Gastroesophageal sphincter (tissue), 4 donors: ENCODE measurements at regions not wholly inside any gene's neighbourhood (a gene's known extent, or its start where the extent isn't known, plus 50 kb on each side); places are given as distances from the start of the nearest gene placed in this dataset.

Experiments
- ATAC-seq: fragments of 150-250 bp; one replicate; pipeline ENCODE4 v1.9.1; 2016; ENCODE audit warnings: mild to moderate bottlenecking, moderate library complexity
- H3K27ac ChIP-seq, 4 donors: fragments of 200-600 bp; sonication (generic) in 3 of 4; 1 replicate in 3 of 4; 2 replicates in 1 of 4; pipeline ENCODE4 v1.5.1; 2016 to 2019
- H3K27me3 ChIP-seq: fragments of 200-600 bp; sonication (generic); one replicate; pipeline ENCODE4 v1.5.1; 2019
- H3K36me3 ChIP-seq, 2 donors: fragments of 200-600 bp; sonication (generic); one replicate each; pipeline ENCODE4 v1.5.1; 2019; ENCODE audit warnings: control low read depth in 1 of 2
- H3K4me1 ChIP-seq, 3 donors: fragments of 200-600 bp; sonication (generic); 1 replicate in 2 of 3; 2 replicates in 1 of 3; pipeline ENCODE4 v1.5.1; 2016 to 2019; ENCODE audit warnings: control low read depth in 2 of 3
- H3K4me3 ChIP-seq, 2 donors: fragments of 200-600 bp; sonication (generic); one replicate each; pipeline ENCODE4 v1.5.1; 2019; ENCODE audit warnings: mild to moderate bottlenecking in 1 of 2, moderate library complexity in 1 of 2
- H3K9me3 ChIP-seq, 3 donors: fragments of 200-600 bp; sonication (generic); one replicate each; pipeline ENCODE4 v1.5.1; 2017 to 2019; ENCODE audit warnings: control low read depth in 2 of 3
- CTCF ChIP-seq, 4 experiments: fragments of 200-600 bp in 2 of 4; fragments of 450-650 bp in 2 of 4; sonication (generic) in 1 of 4; IDR thresholded peaks; one replicate each; pipeline ENCODE4 v1.5.1; 2017 to 2019; ENCODE audit warnings: antibody characterized with exemption in 4 of 4, mild to moderate bottlenecking in 2 of 4, moderate library complexity in 2 of 4
- EP300 ChIP-seq: sonication (generic); formaldehyde crosslinking; IDR thresholded peaks from one replicate; pipeline ENCODE4 v1.6.1; 2017; ENCODE audit warnings: antibody characterized with exemption, mild to moderate bottlenecking
- POLR2A ChIP-seq, 2 donors: fragments of 450-650 bp; IDR thresholded peaks; one replicate each; pipeline ENCODE4 v1.6.1; 2017; ENCODE audit warnings: antibody characterized with exemption in 2 of 2, mild to moderate bottlenecking in 2 of 2, moderate library complexity in 1 of 2
- POLR2AphosphoS5 ChIP-seq: sonication (generic); formaldehyde crosslinking; IDR thresholded peaks from one replicate; pipeline ENCODE4 v1.6.1; 2017; ENCODE audit warnings: antibody characterized with exemption
- WGBS, 2 donors: methylation state at CpG; one replicate each; pipeline ENCODE4 v1.1.5; 2018; ENCODE audit warnings: low coverage in 1 of 2; 5-methylcytosine and 5-hydroxymethylcytosine counted together

DNA sequence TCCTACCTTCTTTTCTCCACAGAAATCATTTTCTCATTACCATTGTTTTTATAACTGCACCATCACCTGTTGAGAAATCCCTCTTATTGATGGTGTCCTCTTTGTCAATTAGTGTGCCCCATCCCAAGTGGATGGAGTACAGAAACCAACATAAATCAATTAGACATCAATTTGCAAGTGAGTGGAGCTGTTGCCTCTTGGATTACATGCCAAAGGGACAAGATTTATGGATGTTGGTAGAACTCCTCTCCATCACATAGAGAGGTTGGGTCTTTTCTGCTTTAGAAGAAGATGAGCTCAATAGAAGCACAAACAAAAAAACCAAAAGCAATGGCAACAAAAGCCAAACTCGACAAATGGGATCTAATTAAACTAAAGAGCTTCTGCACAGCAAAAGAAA is 973.5 kb downstream of the CDH11 start:
- TF ChIP-seq POLR2A (IDR thresholded peaks at IDR 0.05): no peak
- TF ChIP-seq EP300: no peak
- no peak for TF ChIP-seq CTCF (IDR thresholded peaks at IDR 0.05)
- no peak for TF ChIP-seq POLR2AphosphoS5
- Histone ChIP-seq H3K36me3 (no peaks in the 10 kb centered on the region), H3K27ac (no peak overlapping the region), H3K4me1 (no peaks in the 10 kb centered on the region), H3K9me3 (no peaks in the 10 kb centered on the region), H3K27me3 (no peaks in the 10 kb centered on the region), H3K4me3 (no peak overlapping the region)
- whole genome bisulfite sequencing, 2 donors: 82% methylated on average over 1 of the region's 1 CpG; no CpG with 5 or more reads in 1 of the 2 donors
- ATAC-seq: no peak

DNA sequence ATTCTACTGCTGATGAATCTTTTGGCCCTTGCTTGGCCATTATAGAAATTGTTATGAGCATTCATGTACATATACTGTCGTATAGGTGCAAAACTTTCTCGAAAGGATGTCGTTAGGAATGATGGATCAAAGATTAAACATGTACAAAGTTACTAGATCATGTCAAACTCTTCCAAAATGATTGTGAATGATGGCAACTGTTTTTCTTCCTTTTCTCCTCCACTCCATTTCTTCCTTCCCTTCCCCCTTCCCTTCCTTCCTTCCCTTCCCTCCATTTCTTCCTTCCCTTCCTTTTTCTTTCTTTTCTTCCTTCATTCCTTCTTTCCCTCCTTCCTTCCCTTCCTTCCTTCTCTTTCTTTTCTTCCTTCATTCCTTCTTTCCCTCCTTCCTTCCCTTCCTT is 973.9 kb downstream of the CDH11 start:
- no peak for TF ChIP-seq POLR2A (IDR thresholded peaks at IDR 0.05)
- no peaks in the 10 kb centered on the region for H3K9me3 ChIP-seq
- H3K4me1 ChIP-seq: no peaks in the 10 kb centered on the region
- H3K4me3 ChIP-seq: no peak overlapping the region
- no peak for ATAC-seq
- no peaks in the 10 kb centered on the region for H3K27me3 ChIP-seq
- no peak overlapping the region for H3K27ac ChIP-seq
- 93 to 100% methylated on average over 3 of the region's 3 CpGs for WGBS, 2 donors
- H3K36me3 ChIP-seq: no peaks in the 10 kb centered on the region

- TF ChIP-seq CTCF (IDR thresholded peaks at IDR 0.05) (no peak), POLR2AphosphoS5 (no peak), POLR2A (IDR thresholded peaks at IDR 0.05) (no peak), EP300 (no peak)
- Histone ChIP-seq H3K36me3 (no peaks in the 10 kb centered on the region), H3K4me3 (no peak overlapping the region), H3K27ac (no peak overlapping the region), H3K27me3 (no peaks in the 10 kb centered on the region), H3K4me1 (no peaks in the 10 kb centered on the region), H3K9me3 (no peaks in the 10 kb centered on the region)
- WGBS, 2 donors: 28 to 31% methylated on average over 2 of the region's 2 CpGs
- no peak for ATAC-seq
These were observed 977.2 kb downstream of the CDH11 start for GRCh38 chr16:64144617-64145016.

- TF ChIP-seq POLR2A (IDR thresholded peaks at IDR 0.05) (no peak), CTCF (IDR thresholded peaks at IDR 0.05) (no peak), POLR2AphosphoS5 (no peak), EP300 (no peak)
- H3K4me1 ChIP-seq: no peaks in the 10 kb centered on the region
- ATAC-seq: no peak
- H3K9me3 ChIP-seq: no peaks in the 10 kb centered on the region
- H3K4me3 ChIP-seq: no peak overlapping the region
- no peaks in the 10 kb centered on the region for H3K27me3 ChIP-seq
- 75 to 80% methylated on average over 2 of the region's 2 CpGs for whole genome bisulfite sequencing, 2 donors
- no peaks in the 10 kb centered on the region for H3K36me3 ChIP-seq
- H3K27ac ChIP-seq: no peak overlapping the region
These were observed 983.2 kb downstream of the CDH11 start for GRCh38 chr16:64138621-64139020.

GRCh38 chr16:64138006-64138405 is 983.9 kb downstream of the CDH11 start:
- Histone ChIP-seq H3K4me1 (no peaks in the 10 kb centered on the region), H3K36me3 (no peaks in the 10 kb centered on the region), H3K9me3 (no peaks in the 10 kb centered on the region), H3K4me3 (no peak overlapping the region), H3K27ac (no peak overlapping the region), H3K27me3 (no peaks in the 10 kb centered on the region)
- 95 to 96% methylated on average over 8 of the region's 8 CpGs for WGBS, 2 donors
- no peak for ATAC-seq
- TF ChIP-seq POLR2A (IDR thresholded peaks at IDR 0.05) (no peak), EP300 (no peak)

DNA sequence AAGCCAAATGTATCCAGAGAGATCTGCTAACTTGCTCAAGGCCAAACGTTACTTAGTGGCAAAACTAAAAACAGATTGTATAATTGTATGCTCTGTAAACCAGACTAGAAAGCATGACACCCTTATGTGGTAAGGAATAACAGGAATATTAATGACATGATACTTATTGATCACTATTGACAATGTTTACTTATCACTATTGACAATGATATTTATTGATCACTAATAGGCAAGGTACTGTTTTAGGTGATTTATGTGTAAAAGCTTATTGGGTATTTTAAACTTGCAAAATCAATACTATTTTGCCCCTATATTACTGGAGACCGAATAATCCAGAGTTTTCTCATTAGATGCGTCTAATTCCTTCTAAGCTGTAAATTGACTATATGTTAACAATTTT is 985.1 kb downstream of the CDH11 start:
- Histone ChIP-seq H3K27ac (no peak overlapping the region), H3K9me3 (no peaks in the 10 kb centered on the region), H3K4me1 (peaks cover 0 to 4% (median 0%) of the 10 kb centered on the region in 3 donors), H3K36me3 (no peaks in the 10 kb centered on the region), H3K4me3 (no peak overlapping the region), H3K27me3 (no peaks in the 10 kb centered on the region)
- WGBS, 2 donors: 79 to 82% methylated on average over 3 of the region's 3 CpGs
- ATAC-seq: no peak
- TF ChIP-seq CTCF (IDR thresholded peaks at IDR 0.05) (no peak), POLR2AphosphoS5 (no peak)
